SK-N-SH (cell line): ENCODE measurements at regions not wholly inside any gene's neighbourhood (a gene's known extent, or its start where the extent isn't known, plus 50 kb on each side); places are given as distances from the start of the nearest gene placed in this dataset.

Experiments
- CTCF ChIA-PET: fragments of 300-600, 350-600 bp; formaldehyde crosslinking; extraction: SDS; loops from one replicate; lab custom pipeline; 2021; lab: Yijun Ruan, JAX
- POLR2A ChIA-PET: fragments of 350-600 bp; sonication (Branson Sonifier 250); formaldehyde crosslinking; extraction: SDS; loops from one replicate; lab custom pipeline; 2020; ENCODE audit warnings: antibody characterized with exemption, inconsistent platforms; lab: Yijun Ruan, JAX
- DNase-seq: peaks from one replicate; pipeline ENCODE4 v3.0.0; 2012
- H2AFZ ChIP-seq: fragments of 200-600 bp; sonication (generic); 2 replicates; pipeline ENCODE4 v1.8.1; 2016; ENCODE audit warnings: antibody characterized with exemption, mild to moderate bottlenecking, low read depth
- H3F3A ChIP-seq: fragments of 200-600 bp; sonication (generic); replicated peaks from 2 replicates; pipeline ENCODE3; 2016; ENCODE audit warnings: antibody characterized with exemption, mild to moderate bottlenecking; ENCODE audit not compliant: insufficient read depth
- H3K27ac ChIP-seq, 2 experiments: fragments of 200-500 bp in 1 of 2; fragments of 200-600 bp in 1 of 2; sonication (Bioruptor generic) in 1 of 2; sonication (generic), shearing (Covaris generic) in 1 of 2; 2 replicates each; pipeline versions ENCODE4 v1.5.1 to v1.6.1; 2014 to 2016; ENCODE audit warnings: low read depth in 2 of 2, inconsistent platforms in 1 of 2, low read length in 1 of 2, mild to moderate bottlenecking in 1 of 2, mixed read lengths in 1 of 2
- H3K27me3 ChIP-seq: fragments of 200-600 bp; sonication (generic), shearing (Covaris generic); 2 replicates; pipeline ENCODE4 v1.6.1; 2016; ENCODE audit warnings: mixed run types; ENCODE audit not compliant: insufficient read depth
- H3K36me3 ChIP-seq, 2 experiments: fragments of 200-500 bp in 1 of 2; fragments of 200-600 bp in 1 of 2; sonication (Bioruptor generic) in 1 of 2; sonication (generic) in 1 of 2; replicated peaks in 1 of 2; 2 replicates each; pipeline versions ENCODE3 to v1.5.1; 2014 to 2016; ENCODE audit warnings: low read length in 1 of 2, mild to moderate bottlenecking in 1 of 2; ENCODE audit not compliant: insufficient read depth in 2 of 2, control insufficient read depth in 1 of 2
- H3K4me1 ChIP-seq, 2 experiments: fragments of 200-500 bp in 1 of 2; fragments of 200-600 bp in 1 of 2; sonication (Bioruptor generic) in 1 of 2; sonication (generic), shearing (Covaris generic) in 1 of 2; 2 replicates each; pipeline versions ENCODE4 v1.5.1 to v1.6.1; 2014 to 2016; ENCODE audit warnings: low read depth in 1 of 2, low read length in 1 of 2, mixed run types in 1 of 2; ENCODE audit not compliant: insufficient read depth in 2 of 2, control insufficient read depth in 1 of 2
- H3K4me2 ChIP-seq: fragments of 200-600 bp; sonication (generic), shearing (Covaris generic); 2 replicates; pipeline ENCODE4 v1.6.1; 2017; ENCODE audit warnings: mixed run types
- H3K4me3 ChIP-seq, 2 experiments: fragments of 200-500 bp in 1 of 2; fragments of 200-600 bp in 1 of 2; sonication (Bioruptor generic) in 1 of 2; sonication (generic), shearing (Covaris generic) in 1 of 2; 2 replicates each; pipeline versions ENCODE4 v1.5.1 to v1.8.1; 2014 to 2016; ENCODE audit warnings: low read depth in 2 of 2, inconsistent platforms in 1 of 2, low read length in 1 of 2, mild to moderate bottlenecking in 1 of 2, mixed read lengths in 1 of 2, moderate library complexity in 1 of 2
- H3K79me2 ChIP-seq: fragments of 200-600 bp; sonication (generic); 2 replicates; pipeline ENCODE4 v1.8.1; 2017; ENCODE audit warnings: mild to moderate bottlenecking; ENCODE audit not compliant: insufficient read depth
- H3K9ac ChIP-seq: fragments of 200-600 bp; sonication (generic); 2 replicates; pipeline ENCODE4 v1.6.1; 2017; ENCODE audit warnings: mixed run types
- H3K9me2 ChIP-seq: fragments of 200-600 bp; sonication (generic); 2 replicates; pipeline ENCODE4 v1.6.1; 2017; ENCODE audit warnings: mixed run types
- H3K9me3 ChIP-seq: fragments of 200-600 bp; sonication (generic); 2 replicates; pipeline ENCODE4 v1.6.1; 2017; ENCODE audit warnings: mixed run types, mild to moderate bottlenecking, moderate library complexity
- H4K20me1 ChIP-seq: fragments of 200-600 bp; sonication (generic); 2 replicates; pipeline ENCODE4 v1.6.1; 2017; ENCODE audit warnings: mild to moderate bottlenecking, mixed run types; ENCODE audit not compliant: insufficient read depth
- CHD2 ChIP-seq: fragments of 150-350 bp; IDR thresholded peaks from 2 replicates; pipeline ENCODE4 v1.6.1; 2018; ENCODE audit warnings: low read length; ENCODE audit not compliant: partially characterized antibody
- EP300 ChIP-seq, 2 experiments: IDR thresholded peaks; 2 replicates each; pipeline versions ENCODE4 v1.4.0 to v1.6.1; 2012; ENCODE audit warnings: borderline replicate concordance in 1 of 2, low read depth in 1 of 2, low read length in 1 of 2
- FOXJ3 ChIP-seq: sonication (generic); formaldehyde crosslinking; IDR thresholded peaks from 2 replicates; pipeline ENCODE4 v1.5.1; 2020; ENCODE audit warnings: mild to moderate bottlenecking, missing genetic modification reagents
- FOXM1 ChIP-seq: IDR thresholded peaks from 2 replicates; pipeline ENCODE4 v1.4.0; 2012; ENCODE audit warnings: low read depth, mild to moderate bottlenecking
- GATA2 ChIP-seq: sonication (generic); formaldehyde crosslinking; IDR thresholded peaks from 2 replicates; pipeline ENCODE4 v1.5.0; 2020; ENCODE audit warnings: mild to moderate bottlenecking, missing genetic modification reagents
- NFIC ChIP-seq: IDR thresholded peaks from 2 replicates; pipeline ENCODE4 v1.4.0; 2012; ENCODE audit warnings: borderline replicate concordance
- POLR2AphosphoS5 ChIP-seq: IDR thresholded peaks from 2 replicates; pipeline ENCODE4 v1.6.1; 2012; ENCODE audit warnings: low read depth, low read length
- SMC3 ChIP-seq: IDR thresholded peaks from 2 replicates; pipeline ENCODE4 v1.6.1; 2012; ENCODE audit warnings: low read depth, low read length, improper control_type of control experiment
- TCF12 ChIP-seq: IDR thresholded peaks from 2 replicates; pipeline ENCODE4 v1.4.0; 2012
- YY1 ChIP-seq: IDR thresholded peaks from 2 replicates; pipeline ENCODE4 v1.4.0; 2012; ENCODE audit warnings: low read depth, mild to moderate bottlenecking
- WGBS: methylation state at CpG from one replicate; pipeline ENCODE4 v1.1.6; 2017; ENCODE audit warnings: low lambda C conversion rate; 5-methylcytosine and 5-hydroxymethylcytosine counted together
- TF ChIP-seq, protein P1 (sequence below): IDR thresholded peaks from 2 replicates; pipeline ENCODE4 v1.4.0; 2012; ENCODE audit warnings: low read depth, borderline replicate concordance
- TF ChIP-seq, protein P2 (sequence below): IDR thresholded peaks from 2 replicates; pipeline ENCODE4 v1.4.0; 2012; ENCODE audit warnings: low read depth
- TF ChIP-seq, protein P3 (sequence below): fragments of 200-600 bp; sonication (generic); IDR thresholded peaks from 2 replicates; pipeline ENCODE4 v1.6.1; 2017; ENCODE audit warnings: antibody characterized with exemption, mild to moderate bottlenecking, moderate library complexity
- TF ChIP-seq, protein P4 (sequence below): IDR thresholded peaks from 2 replicates; pipeline ENCODE4 v1.6.1; 2012; ENCODE audit warnings: mild to moderate bottlenecking, low read depth, low read length, moderate library complexity

DNA sequence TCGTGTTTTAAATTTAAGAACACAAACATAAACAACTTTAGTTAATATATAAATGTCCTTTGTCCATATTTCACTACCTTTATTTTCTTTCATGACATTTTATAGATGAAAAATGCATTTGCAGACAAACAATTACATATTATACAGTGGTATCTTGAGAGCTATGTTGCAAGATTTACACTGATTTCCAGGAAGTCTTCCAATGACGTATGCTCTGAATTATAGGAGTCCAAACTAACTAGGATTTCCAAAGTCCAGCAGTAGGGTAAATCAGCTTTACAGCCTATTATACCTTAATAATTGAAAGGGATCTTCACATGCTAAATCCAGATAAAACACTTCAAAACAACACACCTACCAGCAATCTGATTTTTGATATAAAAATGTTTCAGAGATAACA lies 69.4 kb downstream of the HYCC1 start:
- ChIA-PET POLR2A (no interaction called here), CTCF (interaction anchor here (1.0 kb wide), 1 partner anchor 109 kb away, joined by 3 read pairs; no protein-coding TSS in a partner anchor)
- WGBS: 9% methylated on average over 2 of the region's 2 CpGs
- H3K79me2 ChIP-seq: no peaks in the 10 kb centered on the region
- H3F3A ChIP-seq: no peaks in the 10 kb centered on the region
- no peak overlapping the region for H3K4me2 ChIP-seq
- H3K27ac ChIP-seq: no peak overlapping the region
- no peaks in the 10 kb centered on the region for H3K9me3 ChIP-seq
- no peaks in the 10 kb centered on the region; a peak in 1 of 4 replicates for H3K4me1 ChIP-seq
- peaks cover 9% of the 10 kb centered on the region; the same call in 1 of the 2 replicates for H3K27me3 ChIP-seq
- DNase-seq: no peak
- no peak overlapping the region for H2AFZ ChIP-seq
- H3K36me3 ChIP-seq: no peaks in the 10 kb centered on the region
- no peak overlapping the region for H3K9ac ChIP-seq
- H3K4me3 ChIP-seq: no peak overlapping the region
- no peaks in the 10 kb centered on the region for H3K9me2 ChIP-seq
- TF ChIP-seq YY1 (no peak), FOXJ3 (CRISPR knock-in tag) (no peak), CHD2 (no peak), TCF12 (no peak), FOXM1 (no peak), SMC3 (no peak), NFIC (no peak), POLR2AphosphoS5 (no peak), GATA2 (CRISPR knock-in tag) (no peak)
- TF ChIP-seq, protein P1, sequence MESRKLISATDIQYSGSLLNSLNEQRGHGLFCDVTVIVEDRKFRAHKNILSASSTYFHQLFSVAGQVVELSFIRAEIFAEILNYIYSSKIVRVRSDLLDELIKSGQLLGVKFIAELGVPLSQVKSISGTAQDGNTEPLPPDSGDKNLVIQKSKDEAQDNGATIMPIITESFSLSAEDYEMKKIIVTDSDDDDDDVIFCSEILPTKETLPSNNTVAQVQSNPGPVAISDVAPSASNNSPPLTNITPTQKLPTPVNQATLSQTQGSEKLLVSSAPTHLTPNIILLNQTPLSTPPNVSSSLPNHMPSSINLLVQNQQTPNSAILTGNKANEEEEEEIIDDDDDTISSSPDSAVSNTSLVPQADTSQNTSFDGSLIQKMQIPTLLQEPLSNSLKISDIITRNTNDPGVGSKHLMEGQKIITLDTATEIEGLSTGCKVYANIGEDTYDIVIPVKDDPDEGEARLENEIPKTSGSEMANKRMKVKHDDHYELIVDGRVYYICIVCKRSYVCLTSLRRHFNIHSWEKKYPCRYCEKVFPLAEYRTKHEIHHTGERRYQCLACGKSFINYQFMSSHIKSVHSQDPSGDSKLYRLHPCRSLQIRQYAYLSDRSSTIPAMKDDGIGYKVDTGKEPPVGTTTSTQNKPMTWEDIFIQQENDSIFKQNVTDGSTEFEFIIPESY: no peak
- TF ChIP-seq, protein P2, sequence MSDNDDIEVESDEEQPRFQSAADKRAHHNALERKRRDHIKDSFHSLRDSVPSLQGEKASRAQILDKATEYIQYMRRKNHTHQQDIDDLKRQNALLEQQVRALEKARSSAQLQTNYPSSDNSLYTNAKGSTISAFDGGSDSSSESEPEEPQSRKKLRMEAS: no peak
- TF ChIP-seq, protein P3, sequence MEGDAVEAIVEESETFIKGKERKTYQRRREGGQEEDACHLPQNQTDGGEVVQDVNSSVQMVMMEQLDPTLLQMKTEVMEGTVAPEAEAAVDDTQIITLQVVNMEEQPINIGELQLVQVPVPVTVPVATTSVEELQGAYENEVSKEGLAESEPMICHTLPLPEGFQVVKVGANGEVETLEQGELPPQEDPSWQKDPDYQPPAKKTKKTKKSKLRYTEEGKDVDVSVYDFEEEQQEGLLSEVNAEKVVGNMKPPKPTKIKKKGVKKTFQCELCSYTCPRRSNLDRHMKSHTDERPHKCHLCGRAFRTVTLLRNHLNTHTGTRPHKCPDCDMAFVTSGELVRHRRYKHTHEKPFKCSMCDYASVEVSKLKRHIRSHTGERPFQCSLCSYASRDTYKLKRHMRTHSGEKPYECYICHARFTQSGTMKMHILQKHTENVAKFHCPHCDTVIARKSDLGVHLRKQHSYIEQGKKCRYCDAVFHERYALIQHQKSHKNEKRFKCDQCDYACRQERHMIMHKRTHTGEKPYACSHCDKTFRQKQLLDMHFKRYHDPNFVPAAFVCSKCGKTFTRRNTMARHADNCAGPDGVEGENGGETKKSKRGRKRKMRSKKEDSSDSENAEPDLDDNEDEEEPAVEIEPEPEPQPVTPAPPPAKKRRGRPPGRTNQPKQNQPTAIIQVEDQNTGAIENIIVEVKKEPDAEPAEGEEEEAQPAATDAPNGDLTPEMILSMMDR: no peak
- TF ChIP-seq, all 33 proteins: peak for 0
- H4K20me1 ChIP-seq: no peaks in the 10 kb centered on the region

- CTCF ChIA-PET: interaction anchor here (0.9 to 1.0 kb wide), 2 partner anchors 69 to 110 kb away, joined by 3 read pairs; no protein-coding TSS in a partner anchor
Observed at GRCh38 chr7:22944022-22944421, 69.9 kb downstream of the HYCC1 start.

More at GRCh38 chr7:22944022-22944421, 69.9 kb downstream of the HYCC1 start:
- Histone ChIP-seq H4K20me1 (no peaks in the 10 kb centered on the region), H3K4me1 (no peaks in the 10 kb centered on the region; a peak in 1 of 4 replicates), H3K27ac (no peak overlapping the region), H3K4me3 (no peak overlapping the region), H3K9me3 (no peaks in the 10 kb centered on the region), H3K9ac (no peak overlapping the region), H3K27me3 (peaks cover 9% of the 10 kb centered on the region; the same call in 1 of the 2 replicates), H3K9me2 (no peaks in the 10 kb centered on the region), H3F3A (no peaks in the 10 kb centered on the region), H3K4me2 (no peak overlapping the region), H3K79me2 (no peaks in the 10 kb centered on the region), H2AFZ (no peak overlapping the region), H3K36me3 (no peaks in the 10 kb centered on the region)
- TF ChIP-seq, protein P4, sequence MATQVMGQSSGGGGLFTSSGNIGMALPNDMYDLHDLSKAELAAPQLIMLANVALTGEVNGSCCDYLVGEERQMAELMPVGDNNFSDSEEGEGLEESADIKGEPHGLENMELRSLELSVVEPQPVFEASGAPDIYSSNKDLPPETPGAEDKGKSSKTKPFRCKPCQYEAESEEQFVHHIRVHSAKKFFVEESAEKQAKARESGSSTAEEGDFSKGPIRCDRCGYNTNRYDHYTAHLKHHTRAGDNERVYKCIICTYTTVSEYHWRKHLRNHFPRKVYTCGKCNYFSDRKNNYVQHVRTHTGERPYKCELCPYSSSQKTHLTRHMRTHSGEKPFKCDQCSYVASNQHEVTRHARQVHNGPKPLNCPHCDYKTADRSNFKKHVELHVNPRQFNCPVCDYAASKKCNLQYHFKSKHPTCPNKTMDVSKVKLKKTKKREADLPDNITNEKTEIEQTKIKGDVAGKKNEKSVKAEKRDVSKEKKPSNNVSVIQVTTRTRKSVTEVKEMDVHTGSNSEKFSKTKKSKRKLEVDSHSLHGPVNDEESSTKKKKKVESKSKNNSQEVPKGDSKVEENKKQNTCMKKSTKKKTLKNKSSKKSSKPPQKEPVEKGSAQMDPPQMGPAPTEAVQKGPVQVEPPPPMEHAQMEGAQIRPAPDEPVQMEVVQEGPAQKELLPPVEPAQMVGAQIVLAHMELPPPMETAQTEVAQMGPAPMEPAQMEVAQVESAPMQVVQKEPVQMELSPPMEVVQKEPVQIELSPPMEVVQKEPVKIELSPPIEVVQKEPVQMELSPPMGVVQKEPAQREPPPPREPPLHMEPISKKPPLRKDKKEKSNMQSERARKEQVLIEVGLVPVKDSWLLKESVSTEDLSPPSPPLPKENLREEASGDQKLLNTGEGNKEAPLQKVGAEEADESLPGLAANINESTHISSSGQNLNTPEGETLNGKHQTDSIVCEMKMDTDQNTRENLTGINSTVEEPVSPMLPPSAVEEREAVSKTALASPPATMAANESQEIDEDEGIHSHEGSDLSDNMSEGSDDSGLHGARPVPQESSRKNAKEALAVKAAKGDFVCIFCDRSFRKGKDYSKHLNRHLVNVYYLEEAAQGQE: peak; percentile 94
- TF ChIP-seq EP300 (IDR thresholded peaks at IDR 0.05; ENCODE audit: borderline replicate concordance in 1 of 2, low read depth in 1 of 2, low read length in 1 of 2): no peak
- 10% methylated on average over 6 of the region's 6 CpGs for WGBS
- POLR2A ChIA-PET: no interaction called here
- DNase-seq: no peak
